ENCODE measurements at regions not wholly inside any gene's neighbourhood (a gene's known extent, or its start where the extent isn't known, plus 50 kb on each side); places are given as distances from the start of the nearest gene placed in this dataset.
"Not testable (repeated sequence)": the region's sequence is repeated elsewhere in the genome, so short reads cannot be mapped to it uniquely, and the experiment has no call there.

- no peak for DNase-seq
These were observed 536.3 kb upstream of the GCFC2 start for GRCh38 chr2:76247006-76247405.

GRCh38 chr2:76211991-76212985, 501.6 kb upstream of the GCFC2 start:
- no peak for DNase-seq

- DNase-seq: no peak
These were observed 499.8 kb upstream of the GCFC2 start for GRCh38 chr2:76210551-76210950.

- no peak for DNase-seq
These were observed 493.3 kb upstream of the GCFC2 start for GRCh38 chr2:76204048-76204447.

DNA sequence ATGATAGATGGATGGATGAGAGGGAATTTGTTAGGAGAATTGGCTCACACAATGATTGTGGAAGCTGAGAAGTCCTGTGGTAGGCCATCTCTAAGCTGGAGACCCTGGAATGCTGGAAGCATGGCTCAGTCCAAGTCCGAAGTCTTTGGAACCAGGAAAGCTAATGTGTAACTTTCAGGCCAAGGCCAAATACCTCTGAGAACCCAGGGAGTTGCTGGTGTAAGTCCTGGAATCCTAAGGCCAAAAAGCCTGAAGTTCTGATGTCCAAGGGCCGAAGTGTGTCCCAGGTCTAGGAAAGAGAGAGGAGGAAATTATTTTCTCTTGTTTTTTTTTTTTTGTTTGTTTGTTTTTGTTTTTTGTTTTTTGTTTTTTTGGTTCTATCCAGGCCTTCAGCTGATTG, 492.2 kb upstream of the GCFC2 start:
- no peak for DNase-seq

DNA sequence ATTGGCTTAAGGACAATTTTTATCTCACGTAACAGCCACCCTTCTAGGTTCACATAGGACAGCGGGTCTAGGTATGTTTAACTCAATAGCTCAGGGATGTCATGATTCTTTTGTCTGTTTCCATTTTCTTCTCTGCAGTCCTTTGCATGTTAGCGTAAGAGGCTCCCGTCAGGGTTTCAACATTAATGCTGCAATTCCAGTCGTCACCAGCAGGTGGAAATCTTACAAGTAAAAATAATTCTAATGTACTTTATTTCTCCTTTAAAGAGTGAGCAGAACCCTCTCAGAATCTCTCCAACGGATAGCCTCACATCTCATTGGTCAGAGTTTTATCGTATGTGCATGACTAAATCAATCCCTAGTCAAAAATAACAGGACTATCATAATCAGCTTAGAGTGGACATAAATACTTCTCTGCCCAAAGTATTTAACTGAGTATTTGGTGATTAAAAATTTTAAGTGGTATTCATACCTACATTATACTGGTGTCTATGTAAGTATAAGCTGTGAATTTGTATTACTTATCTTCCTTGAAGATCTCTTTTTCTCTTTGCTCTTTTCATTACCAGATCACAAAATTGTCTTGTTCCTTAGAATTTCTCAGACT, 487.2 kb upstream of the GCFC2 start:
- peak; percentile 56 for DNase-seq

DNA sequence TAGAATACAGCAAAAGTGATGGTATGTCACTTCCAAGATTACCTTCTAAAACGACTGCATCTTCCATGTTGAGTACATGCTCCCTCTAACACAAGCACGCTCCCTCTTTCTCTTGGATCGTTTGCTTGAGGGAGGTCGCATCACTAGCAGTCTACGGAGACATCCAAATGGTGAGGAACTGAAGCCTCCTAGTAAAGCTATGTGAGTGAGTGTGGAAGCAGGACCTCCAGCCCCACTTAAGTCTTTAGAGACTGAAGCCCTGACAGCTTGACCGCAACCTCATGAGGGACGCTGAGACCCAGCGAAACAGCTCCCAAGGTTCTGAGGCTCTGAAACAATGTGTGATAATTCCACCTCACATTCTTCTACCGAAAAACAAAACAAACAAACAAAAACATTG, 486.7 kb upstream of the GCFC2 start:
- DNase-seq: no peak

DNA sequence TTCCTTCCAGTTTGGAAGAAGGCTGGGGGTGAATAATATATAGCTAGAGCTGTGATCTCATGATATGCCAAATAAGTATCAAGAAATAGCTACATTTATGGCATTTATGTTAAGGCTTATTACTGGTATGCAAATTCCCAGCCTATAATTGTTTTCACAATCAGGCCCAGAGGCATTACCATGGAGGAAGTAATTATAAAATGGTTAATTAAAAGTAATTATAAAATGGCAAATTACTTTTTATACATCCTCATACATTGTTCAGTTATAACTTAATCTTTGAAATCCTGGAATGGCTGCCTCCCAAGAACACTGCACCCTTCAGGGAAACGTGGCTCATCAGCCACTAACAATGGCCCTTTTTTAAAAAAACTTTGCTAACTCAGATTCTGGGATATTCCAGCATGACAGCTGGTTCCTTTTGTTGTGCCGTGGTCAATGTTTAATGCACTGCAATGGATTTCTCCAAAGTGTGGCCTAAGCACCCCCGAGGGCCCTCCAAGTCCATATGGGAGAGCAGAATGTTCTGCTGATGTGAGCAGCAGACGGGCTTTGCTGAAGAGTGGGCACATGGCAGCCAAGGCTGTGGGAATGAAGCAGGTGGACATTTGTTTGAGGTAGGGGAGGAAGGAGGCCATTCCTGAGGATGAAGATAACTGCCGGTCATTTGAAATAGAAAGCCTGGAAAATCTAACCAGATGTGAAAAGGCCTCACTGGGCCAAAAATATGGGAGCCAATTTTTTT, 483.5 kb upstream of the GCFC2 start:
- DNase-seq: no peak

- no peak for DNase-seq
These were observed 482.4 kb upstream of the GCFC2 start for GRCh38 chr2:76193089-76193488.

GRCh38 chr2:76188334-76189008, 477.8 kb upstream of the GCFC2 start:
- DNase-seq: no peak

- DNase-seq: no peak
These were observed 476.7 kb upstream of the GCFC2 start for GRCh38 chr2:76187415-76187814.

DNA sequence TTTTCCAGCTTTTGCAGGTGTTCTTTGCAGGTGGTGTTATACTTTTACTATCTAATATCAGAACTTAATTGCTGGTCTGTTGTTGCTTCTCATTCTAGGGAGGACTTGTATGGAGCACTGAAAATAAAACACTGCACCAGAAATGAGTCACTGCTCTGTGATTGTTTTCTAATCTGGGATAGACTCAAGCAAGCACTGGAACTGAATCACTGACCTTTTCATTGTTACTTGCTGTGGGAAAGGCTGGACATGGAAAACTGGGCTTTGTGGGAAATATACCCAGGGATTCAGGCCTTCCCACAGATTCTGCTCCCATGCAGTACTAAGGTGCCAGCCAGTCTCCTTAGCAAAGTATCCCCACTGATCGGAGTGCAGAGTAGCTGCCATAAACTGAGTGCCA, 470.0 kb upstream of the GCFC2 start:
- no peak for DNase-seq

GRCh38 chr2:76178610-76179009, 467.9 kb upstream of the GCFC2 start:
- DNase-seq: no peak

GRCh38 chr2:76175295-76175694, 464.6 kb upstream of the GCFC2 start:
- no peak for DNase-seq

DNA sequence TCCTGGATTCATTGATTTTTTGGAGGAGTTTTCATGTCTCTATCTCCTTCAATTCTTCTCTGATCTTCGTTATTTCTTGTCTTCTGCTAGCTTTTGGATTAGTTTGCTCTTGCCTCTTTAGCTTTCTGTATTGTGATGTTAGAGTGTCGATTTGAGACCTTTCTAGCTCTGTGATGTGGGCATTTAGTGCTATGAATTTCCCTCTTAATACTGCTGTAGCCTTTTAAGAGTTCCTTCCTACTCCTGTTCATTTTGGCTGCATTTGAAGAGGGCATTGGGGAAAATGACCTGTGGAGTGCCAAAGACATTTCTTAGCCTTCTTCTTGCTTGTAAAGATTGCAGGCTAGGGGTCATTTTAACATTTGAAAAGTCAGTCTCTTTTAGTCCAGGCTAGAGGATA, 463.8 kb upstream of the GCFC2 start:
- DNase-seq: no peak

DNA sequence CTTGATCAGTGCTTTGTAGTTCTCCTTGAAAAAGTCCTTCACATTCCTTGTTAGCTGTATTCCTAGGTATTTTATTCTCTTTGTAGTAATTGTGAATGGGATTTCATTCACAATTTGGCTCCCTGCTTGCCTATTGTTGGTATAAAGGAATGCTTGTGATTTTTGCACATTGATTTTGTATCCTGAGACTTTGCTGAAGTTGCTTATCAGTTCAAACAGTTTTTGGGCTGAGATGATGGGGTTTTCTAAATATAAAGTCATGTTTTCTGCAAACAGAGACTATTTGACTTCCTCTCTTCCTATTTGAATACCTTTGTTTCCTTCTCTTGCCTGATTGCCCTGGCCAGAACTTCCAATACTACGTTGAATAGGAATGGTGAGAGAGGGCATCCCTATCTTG, 462.5 kb upstream of the GCFC2 start:
- not testable (repeated sequence) for DNase-seq

DNA sequence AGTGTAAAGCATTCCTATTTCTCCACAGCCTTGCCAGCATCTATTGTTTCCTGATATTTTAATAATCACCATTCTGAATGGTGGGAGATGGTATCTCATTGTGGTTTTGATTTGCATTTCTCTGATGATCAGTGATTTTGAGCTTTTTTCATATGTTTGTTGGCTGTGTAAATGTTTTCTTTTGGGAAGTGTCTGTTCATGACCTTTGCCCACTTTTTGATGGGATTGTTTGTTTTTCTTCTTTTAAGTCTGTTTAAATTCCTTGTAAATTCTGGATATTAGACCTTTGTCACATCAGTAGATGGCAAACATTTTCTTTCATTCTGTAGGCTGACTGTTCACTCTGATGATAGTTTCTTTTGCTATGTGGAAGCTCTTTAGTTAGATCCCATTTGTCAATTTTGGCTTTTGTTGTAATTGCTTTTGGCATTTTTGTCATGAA, 461.5 kb upstream of the GCFC2 start:
- not testable (repeated sequence) for DNase-seq

DNA sequence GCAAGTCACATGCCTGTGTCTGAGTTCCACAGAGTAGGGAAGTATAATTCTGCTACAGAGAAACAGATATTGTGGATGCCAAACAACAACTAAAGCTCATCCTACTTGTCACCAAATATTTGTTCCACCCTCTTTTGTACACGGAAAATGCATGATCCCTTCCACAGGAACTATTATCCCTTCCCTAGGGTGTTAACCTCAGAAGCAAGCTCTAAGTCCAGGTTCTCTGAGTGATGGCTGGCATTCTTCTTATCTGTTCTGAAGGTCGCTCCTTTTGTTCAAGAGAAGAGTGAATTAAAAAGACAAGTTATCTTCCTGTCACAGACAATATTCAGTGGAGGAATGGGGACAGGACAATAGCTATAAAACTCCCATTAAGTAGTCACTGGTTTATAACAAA, 460.1 kb upstream of the GCFC2 start:
- no peak for DNase-seq

GRCh38 chr2:76170009-76170384, 459.3 kb upstream of the GCFC2 start:
- no peak for DNase-seq

- no peak for DNase-seq
These were observed 458.7 kb upstream of the GCFC2 start for GRCh38 chr2:76169276-76170008.

DNA sequence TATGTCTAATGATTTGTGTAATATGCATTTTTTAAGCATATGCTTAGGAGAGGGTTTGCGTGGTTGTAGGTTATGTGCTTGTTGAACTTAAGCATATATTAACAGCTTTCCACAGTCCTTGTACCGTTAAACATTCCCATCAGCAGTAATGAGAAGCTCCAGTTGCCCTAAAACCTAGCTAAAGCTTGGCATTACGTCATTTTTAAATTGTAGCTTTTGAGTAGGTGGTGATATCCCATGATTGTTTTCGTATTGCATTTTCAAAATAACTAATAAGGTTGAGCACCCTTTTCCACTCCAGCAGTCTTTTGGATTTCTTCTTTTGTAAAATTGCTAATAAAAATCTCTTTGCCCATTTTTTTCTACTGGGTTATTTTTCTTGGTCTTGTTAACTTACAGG, 453.1 kb upstream of the GCFC2 start:
- DNase-seq: no peak

GRCh38 chr2:76160670-76161069, 450.0 kb upstream of the GCFC2 start:
- DNase-seq: no peak

Data from activated CD8-positive, alpha-beta memory T cell treated with anti-CD3 and anti-CD28 coated beads for 24 hours (primary cell).